Astrocyte of the spinal cord (primary cell): ENCODE measurements at regions not wholly inside any gene's neighbourhood (a gene's known extent, or its start where the extent isn't known, plus 50 kb on each side); places are given as distances from the start of the nearest gene placed in this dataset.

Source experiments
- DNase-seq: peaks from one replicate; pipeline ENCODE4 v3.0.0; 2011; ENCODE audit warnings: low read depth, low spot score
- H3K4me3 ChIP-seq: 2 replicates; pipeline ENCODE4 v1.5.1; 2011; ENCODE audit warnings: low read depth, mild to moderate bottlenecking, low read length, moderate library complexity
- in situ Hi-C: cut with HindIII; loops from 2 replicates; pipeline ENCODE4 v1.10.0; 2017; ENCODE audit warnings: low sequenced_read_pairs
- TF ChIP-seq, protein P1 (sequence below): IDR thresholded peaks from 2 replicates; pipeline ENCODE4 v1.5.1; 2012; ENCODE audit warnings: low read depth, mild to moderate bottlenecking, low read length, inconsistent platforms

DNA sequence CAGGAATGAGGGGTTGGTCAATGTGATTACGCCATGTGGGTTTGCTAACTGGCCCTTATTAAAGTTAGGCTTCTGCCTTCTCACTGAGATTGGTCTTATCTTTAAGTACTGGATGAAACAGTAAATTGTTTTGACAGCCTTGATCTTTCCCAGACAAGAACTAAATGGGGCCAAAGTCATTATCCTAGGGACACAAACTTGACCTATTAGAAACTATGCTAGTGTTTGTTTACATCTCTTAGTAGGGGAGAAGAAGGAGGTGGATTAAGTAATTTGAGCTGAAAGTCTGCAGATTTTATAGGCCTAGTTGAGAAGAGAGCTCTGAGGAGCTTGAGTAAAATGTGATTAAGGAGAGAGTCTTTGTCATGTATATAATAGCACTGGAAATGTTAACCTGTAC lies 386.9 kb downstream of the HTR7 start:
- TF ChIP-seq, protein P1, sequence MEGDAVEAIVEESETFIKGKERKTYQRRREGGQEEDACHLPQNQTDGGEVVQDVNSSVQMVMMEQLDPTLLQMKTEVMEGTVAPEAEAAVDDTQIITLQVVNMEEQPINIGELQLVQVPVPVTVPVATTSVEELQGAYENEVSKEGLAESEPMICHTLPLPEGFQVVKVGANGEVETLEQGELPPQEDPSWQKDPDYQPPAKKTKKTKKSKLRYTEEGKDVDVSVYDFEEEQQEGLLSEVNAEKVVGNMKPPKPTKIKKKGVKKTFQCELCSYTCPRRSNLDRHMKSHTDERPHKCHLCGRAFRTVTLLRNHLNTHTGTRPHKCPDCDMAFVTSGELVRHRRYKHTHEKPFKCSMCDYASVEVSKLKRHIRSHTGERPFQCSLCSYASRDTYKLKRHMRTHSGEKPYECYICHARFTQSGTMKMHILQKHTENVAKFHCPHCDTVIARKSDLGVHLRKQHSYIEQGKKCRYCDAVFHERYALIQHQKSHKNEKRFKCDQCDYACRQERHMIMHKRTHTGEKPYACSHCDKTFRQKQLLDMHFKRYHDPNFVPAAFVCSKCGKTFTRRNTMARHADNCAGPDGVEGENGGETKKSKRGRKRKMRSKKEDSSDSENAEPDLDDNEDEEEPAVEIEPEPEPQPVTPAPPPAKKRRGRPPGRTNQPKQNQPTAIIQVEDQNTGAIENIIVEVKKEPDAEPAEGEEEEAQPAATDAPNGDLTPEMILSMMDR, result no peak
- in situ Hi-C loops, result no loop called here

DNA sequence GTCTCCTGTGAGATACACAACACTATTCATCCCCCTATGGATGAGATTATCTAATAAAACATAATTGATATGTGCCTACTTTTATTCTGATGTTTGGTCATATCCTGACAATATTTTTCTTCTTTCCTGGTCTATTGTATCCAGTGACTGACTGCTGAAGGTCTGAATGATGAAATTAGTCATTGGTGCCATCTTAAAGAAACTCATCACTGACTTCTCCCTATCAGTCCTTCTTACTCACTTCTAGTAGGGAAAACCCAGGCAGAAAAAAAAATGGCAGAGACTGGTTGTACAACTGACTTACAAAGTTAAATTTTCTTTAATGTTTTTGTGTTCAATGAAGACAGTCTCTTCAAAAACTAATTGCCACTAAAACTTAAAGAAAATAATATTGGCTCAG lies 377.4 kb downstream of the HTR7 start:
- TF ChIP-seq, protein P1, result no peak

More for the DNA sequence above, 386.9 kb downstream of the HTR7 start:
- H3K4me3 ChIP-seq, result no peak overlapping the region
- no peak for DNase-seq

DNA sequence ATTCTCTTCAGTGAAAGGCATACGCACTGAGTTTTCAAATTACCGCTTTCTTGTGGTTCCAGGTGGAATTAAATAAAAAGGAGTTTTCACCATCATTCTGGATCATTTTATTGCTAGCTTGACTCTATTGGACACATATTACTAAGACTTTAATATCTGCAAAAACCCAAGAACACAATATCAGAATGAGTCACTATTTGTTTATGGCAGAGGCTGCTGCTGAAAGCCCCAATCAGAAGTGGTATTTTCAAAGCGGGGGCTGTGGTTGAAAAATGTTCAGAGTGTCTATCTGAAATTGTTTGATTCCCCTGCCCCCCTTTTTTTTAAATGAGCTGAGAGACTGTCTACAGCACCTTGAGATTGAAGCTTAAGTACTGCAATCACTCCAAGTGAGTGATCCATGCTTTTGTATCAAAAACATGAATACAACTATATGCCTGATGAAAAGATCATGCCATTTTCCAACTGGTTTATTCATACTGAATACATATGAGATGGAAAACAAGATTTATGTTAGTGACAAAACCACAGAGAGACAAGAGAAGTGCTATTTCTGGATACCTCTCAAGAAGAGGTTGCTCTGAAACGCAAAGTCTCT lies 376.4 kb downstream of the HTR7 start:
- in situ Hi-C loops, result no loop called here
- no peak overlapping the region for H3K4me3 ChIP-seq

More for the DNA sequence above, 377.4 kb downstream of the HTR7 start:
- DNase-seq, result no peak
- in situ Hi-C loops, result no loop called here
- H3K4me3 ChIP-seq, result no peak overlapping the region

DNA sequence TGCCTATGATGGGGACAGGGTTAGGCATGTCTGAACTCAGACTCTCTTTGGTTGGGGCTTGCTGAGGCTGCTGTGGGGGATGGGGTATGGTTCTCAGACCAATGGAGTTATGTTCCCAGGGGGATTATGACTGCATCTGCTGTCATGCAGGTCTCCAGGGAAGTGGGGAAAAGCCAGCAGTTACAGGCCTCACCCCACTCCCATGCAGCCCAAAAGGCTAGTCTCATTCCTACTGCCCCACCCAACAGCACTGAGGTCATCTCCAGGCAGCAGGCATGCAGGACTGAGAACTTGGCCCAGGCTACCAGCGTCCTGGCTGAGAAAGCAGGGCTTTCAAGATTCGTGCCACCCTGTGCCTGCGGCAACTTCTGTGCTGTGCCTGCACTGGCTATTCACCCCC lies 373.3 kb downstream of the HTR7 start:
- in situ Hi-C loops, result no loop called here
- DNase-seq, result no peak
- H3K4me3 ChIP-seq, result no peak overlapping the region
- TF ChIP-seq, protein P1, result no peak

More for the DNA sequence above, 376.4 kb downstream of the HTR7 start:
- DNase-seq, result no peak
- TF ChIP-seq, protein P1, result no peak

DNA sequence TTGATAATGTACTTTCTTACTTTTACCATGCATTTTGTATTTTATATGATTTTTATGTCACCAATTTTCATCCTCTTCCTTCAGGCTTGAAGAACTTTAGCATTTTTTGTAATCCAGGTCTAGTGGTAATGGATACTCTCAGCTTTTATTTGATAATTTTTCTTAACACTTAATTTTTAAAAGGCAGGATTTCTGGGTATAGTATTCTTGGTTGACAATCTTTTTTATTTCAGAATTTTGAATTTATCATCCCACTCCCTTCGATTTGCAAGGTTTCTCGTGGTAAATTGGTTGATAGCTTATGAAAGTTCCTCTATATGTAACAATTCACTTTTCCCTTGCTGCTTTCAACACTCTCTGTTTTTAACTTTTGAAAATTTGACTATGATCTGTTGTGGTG lies 363.7 kb downstream of the HTR7 start:
- no peak for DNase-seq
- no peak overlapping the region for H3K4me3 ChIP-seq
- in situ Hi-C loops, result no loop called here
- TF ChIP-seq, protein P1, result no peak

DNA sequence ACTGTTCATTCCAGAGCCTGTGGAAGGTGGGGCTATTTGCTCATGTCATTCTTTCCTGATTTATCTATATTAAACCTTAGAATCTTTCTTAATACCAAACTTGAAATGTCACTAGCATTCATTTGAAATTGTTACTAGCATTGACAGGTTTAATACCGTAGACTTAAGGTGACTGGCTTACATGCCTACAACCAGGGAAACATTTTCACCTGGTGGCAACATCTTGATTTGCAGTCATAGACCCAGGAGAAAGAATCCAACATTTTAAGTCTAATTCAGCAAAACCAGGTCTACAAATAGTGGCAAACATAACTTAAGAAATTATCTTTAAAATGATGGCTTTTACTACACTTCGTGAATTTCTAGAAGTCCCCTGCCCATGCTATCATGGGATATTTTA lies 353.7 kb downstream of the HTR7 start:
- DNase-seq, result no peak
- TF ChIP-seq, protein P1, result no peak
- no peak overlapping the region for H3K4me3 ChIP-seq
- in situ Hi-C loops, result no loop called here

DNA sequence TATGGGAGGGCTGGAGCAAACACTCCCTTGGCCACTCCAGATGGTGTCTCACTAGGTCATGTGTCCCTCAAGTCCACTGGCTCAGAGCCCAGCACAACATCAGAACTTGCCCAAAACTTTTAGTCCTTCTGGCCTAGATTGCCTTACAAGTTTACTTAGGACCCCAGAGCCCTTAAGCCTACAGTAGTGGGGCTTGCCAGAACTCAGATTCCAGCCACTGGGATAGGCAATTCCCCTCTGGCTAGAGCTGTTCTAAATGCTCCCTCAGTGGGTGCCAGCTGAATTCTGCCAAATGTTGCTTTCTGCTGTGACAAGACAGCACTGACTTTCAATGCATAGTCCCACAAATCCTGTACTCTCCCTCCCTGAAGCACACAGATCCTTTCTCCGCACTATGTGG lies 331.1 kb downstream of the HTR7 start:
- in situ Hi-C loops, result no loop called here
- no peak for DNase-seq
- TF ChIP-seq, protein P1, result no peak
- no peak overlapping the region for H3K4me3 ChIP-seq
